Panc1 (cell line): ENCODE measurements at regions not wholly inside any gene's neighbourhood (a gene's known extent, or its start where the extent isn't known, plus 50 kb on each side); places are given as distances from the start of the nearest gene placed in this dataset.

ENCODE experiments used
- ATAC-seq: fragments of 200-7000 bp; cut with Tn5 transposase; 2 replicates; pipeline ENCODE4 v1.9.1; 2020; ENCODE audit warnings: mild to moderate bottlenecking, moderate library complexity
- BruUV-seq: library from RNA; stranded (reverse); fragments of 400-500 nt; replicated peaks from 2 replicates; lab custom pipeline; 2021; lab: Mats Ljungman, UMichigan
- CTCF ChIA-PET: fragments of 300-600 bp; sonication (Branson Sonifier 250); formaldehyde crosslinking; loops from one replicate; lab custom pipeline; 2022; ENCODE audit warnings: antibody characterized with exemption; lab: Charles Lee
- POLR2A ChIA-PET: fragments of 300-600 bp; sonication (Branson Sonifier 250); formaldehyde crosslinking; loops from one replicate; lab custom pipeline; 2022; ENCODE audit warnings: antibody characterized with exemption; lab: Charles Lee
- DNase-seq: peaks from one replicate; pipeline ENCODE4 v3.0.0-alpha.2; 2010; ENCODE audit warnings: low read depth, low spot score
- H3K27ac ChIP-seq: 2 replicates; pipeline ENCODE4 v1.5.1; 2011; ENCODE audit warnings: mild to moderate bottlenecking, low read length, inconsistent platforms
- H3K27me3 ChIP-seq: fragments of 200-500 bp; sonication (Bioruptor generic); 2 replicates; pipeline ENCODE4 v1.6.0; 2014; ENCODE audit warnings: low read length, inconsistent platforms; ENCODE audit not compliant: control insufficient read depth, insufficient read depth
- H3K36me3 ChIP-seq: fragments of 200-500 bp; sonication (Bioruptor generic); 2 replicates; pipeline ENCODE4 v1.5.1; 2014; ENCODE audit warnings: inconsistent platforms, mild to moderate bottlenecking, low read length, moderate library complexity; ENCODE audit not compliant: control insufficient read depth, insufficient read depth
- H3K4me1 ChIP-seq: 2 replicates; pipeline ENCODE4 v1.5.1; 2011; ENCODE audit warnings: inconsistent platforms, mild to moderate bottlenecking, low read length, moderate library complexity; ENCODE audit not compliant: control insufficient read depth, insufficient read depth
- H3K4me3 ChIP-seq, 2 experiments: 2 replicates each; pipeline ENCODE4 v1.5.1; 2011 to 2012; ENCODE audit warnings: low read depth in 2 of 2, low read length in 2 of 2, mild to moderate bottlenecking in 2 of 2, inconsistent platforms in 1 of 2, moderate library complexity in 1 of 2
- H3K9me3 ChIP-seq: fragments of 200-500 bp; sonication (Bioruptor generic); 2 replicates; pipeline ENCODE4 v1.5.1; 2014; ENCODE audit warnings: low read depth, mild to moderate bottlenecking, inconsistent platforms, low read length, moderate library complexity; ENCODE audit not compliant: control insufficient read depth, insufficient read depth
- POLR2AphosphoS5 ChIP-seq: IDR thresholded peaks from 2 replicates; pipeline ENCODE4 v1.6.1; 2012; ENCODE audit warnings: mild to moderate bottlenecking, low read depth, low read length, moderate library complexity
- SIN3A ChIP-seq: IDR thresholded peaks from 2 replicates; pipeline ENCODE4 v1.6.1; 2012; ENCODE audit warnings: low read depth, mild to moderate bottlenecking, low read length, moderate library complexity, borderline replicate concordance; ENCODE audit not compliant: insufficient read depth
- TCF7L2 ChIP-seq: IDR thresholded peaks from 2 replicates; pipeline ENCODE4 v1.6.1; 2011; ENCODE audit warnings: mild to moderate bottlenecking, low read depth, low read length, inconsistent platforms
- in situ Hi-C: cut with HindIII; loops from 2 replicates; pipeline ENCODE4 v1.10.0; 2016; ENCODE audit warnings: low sequenced_read_pairs, low pct_unique_long_range_greater_than_20kb
- intact Hi-C: fragments of 100-400 bp; cut with micrococcal nuclease; formaldehyde crosslinking; loops from one replicate; pipeline ENCODE4 v1.10.0; 2022; ENCODE audit not compliant: unreplicated experiment
- TF ChIP-seq, protein P1 (sequence below): fragments of 450-650 bp; IDR thresholded peaks from 2 replicates; pipeline ENCODE4 v1.5.1; 2017; ENCODE audit warnings: mild to moderate bottlenecking
- TF ChIP-seq, protein P2 (sequence below), 2 experiments: IDR thresholded peaks; 2 replicates each; pipeline ENCODE4 v1.6.1; 2011 to 2012; ENCODE audit warnings: low read depth in 2 of 2, control low read depth in 1 of 2, low read length in 1 of 2, mild to moderate bottlenecking in 1 of 2, moderate library complexity in 1 of 2; ENCODE audit not compliant: insufficient read depth in 1 of 2

GRCh38 chr7:7054252-7054830 is 128.0 kb upstream of the C1GALT1 start:
- no peak for DNase-seq

DNA sequence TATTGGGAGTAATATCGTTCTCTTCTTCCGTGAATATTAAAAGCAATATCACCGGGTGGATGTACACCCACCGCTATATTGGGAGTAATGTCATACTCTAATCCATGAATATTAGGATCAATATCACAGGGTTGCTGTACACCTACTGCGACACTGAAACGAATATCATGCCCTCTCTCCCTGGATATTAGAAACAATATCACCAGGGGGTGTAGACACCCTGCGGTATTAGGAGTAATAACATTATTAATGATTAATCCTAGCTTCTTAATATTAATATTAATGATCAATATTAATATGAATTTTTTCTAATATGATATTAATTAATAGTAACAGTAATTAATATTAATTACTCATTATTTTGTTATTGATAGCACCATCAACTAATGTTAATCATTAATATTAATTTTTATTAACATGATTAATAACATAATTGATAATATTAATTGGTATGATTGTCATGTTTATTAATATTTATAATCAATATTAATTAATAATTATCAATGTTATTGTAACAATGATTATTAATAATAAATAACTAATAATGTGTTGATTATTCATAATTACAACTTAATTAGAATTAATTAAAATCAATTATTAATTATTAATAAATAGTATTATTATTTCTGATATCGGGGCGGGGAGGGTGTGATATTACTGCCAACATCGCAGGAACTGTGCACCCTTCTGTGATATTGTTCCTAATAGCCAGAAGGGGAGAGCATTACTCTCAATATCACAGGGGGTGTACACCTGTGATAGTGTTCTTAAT is 121.3 kb upstream of the C1GALT1 start:
- Histone ChIP-seq H3K4me3 (no peak overlapping the region), H3K4me1 (no peaks in the 10 kb centered on the region), H3K27ac (no peak overlapping the region), H3K9me3 (no peaks in the 10 kb centered on the region), H3K36me3 (no peaks in the 10 kb centered on the region), H3K27me3 (peaks cover 16% of the 10 kb centered on the region)
- BruUV-seq = no TSS peak
- in situ Hi-C loops (no loop called here), intact Hi-C loops (no loop called here)
- TF ChIP-seq SIN3A = no peak
- TF ChIP-seq, protein P1, sequence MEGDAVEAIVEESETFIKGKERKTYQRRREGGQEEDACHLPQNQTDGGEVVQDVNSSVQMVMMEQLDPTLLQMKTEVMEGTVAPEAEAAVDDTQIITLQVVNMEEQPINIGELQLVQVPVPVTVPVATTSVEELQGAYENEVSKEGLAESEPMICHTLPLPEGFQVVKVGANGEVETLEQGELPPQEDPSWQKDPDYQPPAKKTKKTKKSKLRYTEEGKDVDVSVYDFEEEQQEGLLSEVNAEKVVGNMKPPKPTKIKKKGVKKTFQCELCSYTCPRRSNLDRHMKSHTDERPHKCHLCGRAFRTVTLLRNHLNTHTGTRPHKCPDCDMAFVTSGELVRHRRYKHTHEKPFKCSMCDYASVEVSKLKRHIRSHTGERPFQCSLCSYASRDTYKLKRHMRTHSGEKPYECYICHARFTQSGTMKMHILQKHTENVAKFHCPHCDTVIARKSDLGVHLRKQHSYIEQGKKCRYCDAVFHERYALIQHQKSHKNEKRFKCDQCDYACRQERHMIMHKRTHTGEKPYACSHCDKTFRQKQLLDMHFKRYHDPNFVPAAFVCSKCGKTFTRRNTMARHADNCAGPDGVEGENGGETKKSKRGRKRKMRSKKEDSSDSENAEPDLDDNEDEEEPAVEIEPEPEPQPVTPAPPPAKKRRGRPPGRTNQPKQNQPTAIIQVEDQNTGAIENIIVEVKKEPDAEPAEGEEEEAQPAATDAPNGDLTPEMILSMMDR = no peak
- TF ChIP-seq, protein P2, sequence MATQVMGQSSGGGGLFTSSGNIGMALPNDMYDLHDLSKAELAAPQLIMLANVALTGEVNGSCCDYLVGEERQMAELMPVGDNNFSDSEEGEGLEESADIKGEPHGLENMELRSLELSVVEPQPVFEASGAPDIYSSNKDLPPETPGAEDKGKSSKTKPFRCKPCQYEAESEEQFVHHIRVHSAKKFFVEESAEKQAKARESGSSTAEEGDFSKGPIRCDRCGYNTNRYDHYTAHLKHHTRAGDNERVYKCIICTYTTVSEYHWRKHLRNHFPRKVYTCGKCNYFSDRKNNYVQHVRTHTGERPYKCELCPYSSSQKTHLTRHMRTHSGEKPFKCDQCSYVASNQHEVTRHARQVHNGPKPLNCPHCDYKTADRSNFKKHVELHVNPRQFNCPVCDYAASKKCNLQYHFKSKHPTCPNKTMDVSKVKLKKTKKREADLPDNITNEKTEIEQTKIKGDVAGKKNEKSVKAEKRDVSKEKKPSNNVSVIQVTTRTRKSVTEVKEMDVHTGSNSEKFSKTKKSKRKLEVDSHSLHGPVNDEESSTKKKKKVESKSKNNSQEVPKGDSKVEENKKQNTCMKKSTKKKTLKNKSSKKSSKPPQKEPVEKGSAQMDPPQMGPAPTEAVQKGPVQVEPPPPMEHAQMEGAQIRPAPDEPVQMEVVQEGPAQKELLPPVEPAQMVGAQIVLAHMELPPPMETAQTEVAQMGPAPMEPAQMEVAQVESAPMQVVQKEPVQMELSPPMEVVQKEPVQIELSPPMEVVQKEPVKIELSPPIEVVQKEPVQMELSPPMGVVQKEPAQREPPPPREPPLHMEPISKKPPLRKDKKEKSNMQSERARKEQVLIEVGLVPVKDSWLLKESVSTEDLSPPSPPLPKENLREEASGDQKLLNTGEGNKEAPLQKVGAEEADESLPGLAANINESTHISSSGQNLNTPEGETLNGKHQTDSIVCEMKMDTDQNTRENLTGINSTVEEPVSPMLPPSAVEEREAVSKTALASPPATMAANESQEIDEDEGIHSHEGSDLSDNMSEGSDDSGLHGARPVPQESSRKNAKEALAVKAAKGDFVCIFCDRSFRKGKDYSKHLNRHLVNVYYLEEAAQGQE (IDR thresholded peaks at IDR 0.05; ENCODE audit: insufficient read depth in 1 of 2, low read depth in 2 of 2, low read length in 1 of 2) = no peak
- no peak for TF ChIP-seq TCF7L2
- TF ChIP-seq POLR2AphosphoS5 = no peak
- ChIA-PET POLR2A (no interaction called here), CTCF (no interaction called here)
- no peak for DNase-seq
- no peak for ATAC-seq

More at GRCh38 chr7:7054252-7054830, 128.0 kb upstream of the C1GALT1 start:
- Histone ChIP-seq H3K4me1 (no peaks in the 10 kb centered on the region), H3K27me3 (peaks cover 18% of the 10 kb centered on the region), H3K4me3 (no peak overlapping the region), H3K36me3 (no peaks in the 10 kb centered on the region), H3K9me3 (no peaks in the 10 kb centered on the region), H3K27ac (no peak overlapping the region)
- TF ChIP-seq, protein P1 = no peak
- TF ChIP-seq SIN3A = no peak
- no peak for TF ChIP-seq TCF7L2
- no peak for TF ChIP-seq POLR2AphosphoS5
- TF ChIP-seq, protein P2 (IDR thresholded peaks at IDR 0.05; ENCODE audit: insufficient read depth in 1 of 2, low read depth in 2 of 2, low read length in 1 of 2) = no peak
- CTCF ChIA-PET = no interaction called here
- no peak for ATAC-seq
- no TSS peak for BruUV-seq
- POLR2A ChIA-PET = no interaction called here
- in situ Hi-C loops (no loop called here), intact Hi-C loops (loop anchor here (1.0 kb wide), 1 partner anchor 24 kb away; no protein-coding TSS in a partner anchor)
